GM03348 (cell line): ENCODE measurements at regions not wholly inside any gene's neighbourhood (a gene's known extent, or its start where the extent isn't known, plus 50 kb on each side); places are given as distances from the start of the nearest gene placed in this dataset.
A peak's percentile ranks its signal among the peaks of the same experiment; 100 is the strongest.
"Not testable (repeated sequence)": the region's sequence is repeated elsewhere in the genome, so short reads cannot be mapped to it uniquely, and the experiment has no call there.

Experiments
- DNase-seq: peaks from one replicate; pipeline ENCODE4 v3.0.0; 2012; ENCODE audit warnings: low spot score

- no peak for DNase-seq
Measured at GRCh38 chr1:110260194-110260593, 50.1 kb downstream of the KCNC4 start.

GRCh38 chr1:110262296-110262695, 52.2 kb downstream of the KCNC4 start:
- DNase-seq = no peak

- DNase-seq = no peak
Measured at GRCh38 chr1:110262846-110263631, 52.9 kb downstream of the KCNC4 start.

GRCh38 chr1:110264430-110264829, 54.3 kb downstream of the KCNC4 start:
- no peak for DNase-seq

- DNase-seq = no peak
Measured at GRCh38 chr1:110265186-110265585, 55.1 kb downstream of the KCNC4 start.

GRCh38 chr1:110266834-110267233, 56.7 kb downstream of the KCNC4 start:
- no peak for DNase-seq

- DNase-seq = no peak
Measured at GRCh38 chr1:110267260-110267659, 57.1 kb downstream of the KCNC4 start.

GRCh38 chr1:110272045-110272444, 61.9 kb downstream of the KCNC4 start:
- DNase-seq = no peak

GRCh38 chr1:110273832-110274231, 63.7 kb downstream of the KCNC4 start:
- DNase-seq = not testable (repeated sequence)

GRCh38 chr1:110280126-110280525, 59.1 kb upstream of the RBM15 start:
- DNase-seq = no peak

GRCh38 chr1:110280804-110281203, 58.4 kb upstream of the RBM15 start:
- DNase-seq = no peak

- DNase-seq = peak; percentile 36
Measured at GRCh38 chr1:110281363-110282290, 57.5 kb upstream of the RBM15 start.

- no peak for DNase-seq
Measured at GRCh38 chr1:110282395-110282794, 56.8 kb upstream of the RBM15 start.

- DNase-seq = no peak
Measured at GRCh38 chr1:110283677-110284076, 55.5 kb upstream of the RBM15 start.

GRCh38 chr1:110285316-110285715, 53.9 kb upstream of the RBM15 start:
- DNase-seq = peak; percentile 36

- DNase-seq = no peak
Measured at GRCh38 chr1:110286564-110286963, 52.6 kb upstream of the RBM15 start.

- DNase-seq = no peak
Measured at GRCh38 chr1:110288111-110288510, 51.1 kb upstream of the RBM15 start.
